Stromal cell of bone marrow (primary cell): ENCODE measurements at regions not wholly inside any gene's neighbourhood (a gene's known extent, or its start where the extent isn't known, plus 50 kb on each side); places are given as distances from the start of the nearest gene placed in this dataset.

Experiments used
- DNase-seq: peaks from one replicate; pipeline ENCODE4 v3.0.0-alpha.2; 2012; ENCODE audit warnings: low read depth

DNA sequence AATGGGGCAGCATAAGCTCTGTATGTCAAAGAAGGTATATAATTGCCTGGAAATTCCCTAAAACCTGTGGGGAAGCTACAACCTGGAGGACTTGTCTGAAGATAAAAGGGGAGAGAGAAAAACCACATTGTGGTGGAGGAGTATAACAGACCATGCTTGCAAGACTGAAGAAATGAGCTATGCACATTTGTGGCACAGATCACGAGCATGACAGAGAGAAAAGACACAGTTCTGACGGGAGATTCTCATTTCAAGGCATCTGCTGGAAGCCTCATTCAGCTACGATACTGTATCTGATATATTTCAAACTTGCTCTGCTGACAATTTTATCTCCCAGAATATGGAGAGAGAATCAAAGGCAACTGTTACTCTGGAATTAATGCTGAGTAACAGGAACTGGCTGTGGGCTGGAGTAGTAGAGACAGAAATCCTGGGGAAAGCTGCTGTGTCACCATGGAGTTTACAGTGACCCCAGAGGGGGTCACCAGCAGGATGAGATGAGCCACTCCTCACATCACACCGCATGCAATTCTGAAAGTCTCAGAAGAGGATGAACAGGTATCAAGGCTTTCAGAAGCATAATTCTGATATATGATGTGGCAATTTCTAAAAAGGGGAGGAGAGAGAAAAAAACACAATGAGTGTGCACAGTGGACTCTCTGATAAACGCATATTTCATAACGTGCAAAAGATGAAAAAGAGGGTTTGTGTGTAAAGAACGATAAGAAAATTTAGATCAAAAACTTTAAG is 528.8 kb downstream of the IRX1 start:
- no peak for DNase-seq

DNA sequence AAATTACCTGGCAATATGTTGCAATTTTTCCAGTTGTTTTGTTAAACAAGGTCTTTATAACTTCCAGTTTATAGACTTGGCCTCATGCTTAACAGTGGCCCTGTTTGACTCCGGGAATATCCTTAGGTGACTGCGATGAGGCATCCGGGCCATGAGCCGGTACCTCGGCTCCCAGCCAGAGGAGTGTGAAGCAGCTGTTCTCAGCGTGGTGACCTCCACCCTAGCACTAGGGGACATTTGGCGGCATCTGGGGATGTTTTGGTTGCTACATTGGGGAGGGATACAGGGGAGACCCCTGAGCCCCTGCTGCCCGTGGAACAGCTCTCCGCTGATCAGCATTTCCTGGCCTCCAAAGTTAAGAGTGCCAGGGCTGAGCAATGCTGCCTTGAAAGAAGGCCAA is 533.4 kb downstream of the IRX1 start:
- no peak for DNase-seq

DNA sequence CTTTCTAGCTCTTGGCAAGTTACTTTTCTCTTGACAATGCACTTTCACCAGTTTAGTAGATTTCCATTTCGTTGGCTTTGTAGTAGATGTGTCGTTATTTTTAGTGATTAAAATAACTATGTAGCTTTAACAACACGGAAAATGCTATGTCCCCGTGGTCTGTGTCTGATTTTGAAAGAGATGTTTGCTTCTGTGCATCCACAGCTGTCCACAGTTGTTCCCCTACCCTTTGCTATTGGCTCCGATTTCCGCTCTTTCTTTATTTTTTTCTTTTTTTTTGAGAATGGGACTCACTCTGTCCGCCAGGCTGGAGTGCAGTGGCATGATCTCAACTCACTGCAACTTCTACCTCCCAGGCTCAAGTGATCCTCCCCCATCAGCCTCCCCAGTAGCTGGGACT is 533.9 kb downstream of the IRX1 start:
- no peak for DNase-seq

DNA sequence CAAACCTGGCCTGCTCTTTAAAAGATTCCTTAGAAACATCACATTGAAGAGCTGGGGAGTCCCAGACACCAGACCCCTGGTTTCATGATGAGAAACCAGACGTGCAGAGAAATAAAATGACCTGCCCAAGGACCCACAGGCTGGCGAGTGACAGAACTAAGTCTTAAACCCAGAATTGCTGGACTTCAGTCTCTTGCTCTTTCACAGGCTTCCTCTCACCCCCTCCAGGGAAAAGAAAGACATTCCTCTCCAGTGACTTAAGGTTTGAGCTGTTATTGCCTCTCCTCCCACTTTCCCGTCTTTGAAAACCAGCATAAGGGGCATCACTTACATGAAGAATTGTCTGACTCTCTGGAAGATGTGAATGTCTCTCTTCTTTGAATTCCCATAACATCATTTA is 535.2 kb downstream of the IRX1 start:
- no peak for DNase-seq

DNA sequence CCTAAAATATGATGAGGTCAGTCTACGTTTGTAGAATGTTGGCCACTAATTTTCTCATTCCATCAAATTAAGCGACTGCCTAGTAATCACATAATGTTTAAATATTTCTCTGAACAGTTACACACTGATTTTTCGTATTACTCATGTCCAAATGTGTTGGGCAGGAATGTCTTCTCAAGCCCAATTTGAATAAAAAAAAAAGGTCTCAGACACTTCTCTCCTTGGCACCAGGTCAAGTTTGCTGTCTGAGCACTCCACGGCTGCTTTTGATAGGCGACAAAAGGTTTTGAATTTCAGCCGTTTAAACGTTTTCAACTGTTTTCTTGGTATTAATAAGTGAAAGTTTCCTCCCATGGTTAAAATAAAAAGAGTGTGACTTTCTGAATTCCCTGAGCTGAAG is 542.1 kb downstream of the IRX1 start:
- no peak for DNase-seq

DNA sequence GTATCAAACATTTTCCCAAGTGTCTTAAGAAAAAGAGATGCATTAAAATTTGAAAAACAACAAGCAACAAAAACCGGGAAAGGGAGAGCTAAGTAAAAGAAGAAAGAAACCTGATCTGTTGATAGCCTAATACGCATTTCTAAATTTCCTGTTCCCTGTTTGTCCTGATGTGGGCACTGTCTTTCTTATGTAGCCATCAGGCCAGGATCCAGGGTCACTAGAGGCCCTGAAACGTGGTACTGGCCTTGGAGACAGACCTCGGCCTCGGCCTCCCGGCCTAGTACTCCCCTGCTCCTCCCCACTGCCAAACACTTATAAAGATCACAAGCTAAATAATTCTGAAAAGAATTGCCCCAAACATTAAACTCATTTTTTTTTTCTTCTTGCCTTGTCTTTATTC is 547.2 kb downstream of the IRX1 start:
- no peak for DNase-seq

DNA sequence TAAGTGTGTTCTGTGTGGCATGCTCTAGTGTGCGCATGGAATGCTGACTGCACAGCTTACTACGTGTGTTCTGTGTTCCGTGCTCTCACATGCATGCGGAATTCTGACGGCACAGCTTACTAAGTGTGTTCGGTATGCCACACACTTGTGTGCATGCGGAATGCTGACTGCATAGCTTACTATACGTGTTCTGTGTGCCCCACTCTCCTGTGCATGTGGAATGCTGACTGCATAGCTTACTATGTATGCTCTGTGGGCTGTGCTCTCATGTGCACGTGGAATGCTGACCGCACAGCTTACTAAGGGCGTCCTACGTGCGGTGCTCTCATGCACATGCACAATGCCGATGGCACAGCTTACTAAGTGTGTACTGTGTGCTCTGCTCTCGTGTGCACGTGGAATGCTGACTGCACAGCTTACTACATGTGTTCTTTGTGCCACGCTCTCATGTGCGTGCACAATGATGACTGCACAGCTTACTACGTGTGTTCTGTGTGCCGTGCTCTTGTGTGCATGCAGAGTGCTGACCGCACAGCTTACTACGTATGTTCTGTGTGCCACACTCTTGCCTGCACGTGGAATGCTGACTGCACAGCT is 548.9 kb downstream of the IRX1 start:
- no peak for DNase-seq

DNA sequence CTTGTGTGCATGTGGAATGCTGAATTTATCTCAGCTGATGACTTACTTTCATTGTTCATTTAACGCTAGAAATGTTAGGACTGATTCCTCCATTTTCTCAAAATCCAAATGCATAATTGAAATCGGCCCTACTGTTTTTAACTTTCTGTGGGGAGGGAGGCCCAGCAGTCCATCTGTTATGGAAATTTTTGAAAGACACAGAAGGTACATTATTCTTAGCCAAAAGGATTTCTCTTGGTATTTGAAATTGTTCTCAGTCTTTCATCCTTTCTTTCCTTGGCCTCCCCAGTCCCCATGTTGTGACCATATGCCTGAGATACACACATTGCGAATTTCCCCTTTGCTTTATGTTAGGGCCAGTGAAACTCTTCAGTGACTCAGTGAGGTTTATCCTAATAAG is 549.9 kb downstream of the IRX1 start:
- no peak for DNase-seq

DNA sequence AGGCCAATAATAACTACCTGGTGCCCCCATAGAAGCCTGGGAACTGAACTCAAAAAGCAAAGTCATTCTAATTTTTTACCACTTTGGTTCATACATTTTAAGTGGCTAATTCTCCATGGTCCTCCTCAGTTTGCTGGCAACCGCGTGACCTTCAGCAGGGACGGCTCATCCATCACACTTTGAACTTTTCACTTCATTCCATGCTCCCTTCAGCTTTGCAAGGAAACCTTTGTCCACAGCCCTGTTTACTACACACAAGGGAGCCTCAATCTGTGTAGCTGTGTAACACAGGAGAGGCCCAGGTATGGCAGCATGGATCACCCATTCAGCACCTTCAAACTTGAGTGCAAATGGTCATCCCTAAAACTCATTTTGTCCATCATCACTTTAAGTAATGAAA is 552.4 kb downstream of the IRX1 start:
- DNase-seq, result no peak

DNA sequence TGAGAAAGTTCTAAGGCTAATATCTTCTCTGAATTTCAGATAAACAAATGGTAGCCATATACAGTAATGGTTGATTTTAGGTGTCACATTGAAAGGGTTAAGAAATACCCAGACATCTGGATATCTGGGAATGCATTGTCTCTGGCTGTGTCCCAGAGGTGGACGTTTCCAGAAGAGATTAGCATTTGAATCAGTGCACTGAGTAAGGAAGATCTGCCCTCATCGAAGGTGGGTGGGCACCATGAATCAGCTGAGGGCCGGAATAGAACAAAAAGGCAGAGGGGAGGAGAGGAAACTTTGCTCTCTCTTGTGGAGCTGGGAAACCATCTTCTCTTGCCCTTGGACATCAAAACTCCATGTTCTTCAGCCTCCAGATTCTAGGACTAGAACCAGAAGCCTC is 554.4 kb downstream of the IRX1 start:
- DNase-seq, result no peak

DNA sequence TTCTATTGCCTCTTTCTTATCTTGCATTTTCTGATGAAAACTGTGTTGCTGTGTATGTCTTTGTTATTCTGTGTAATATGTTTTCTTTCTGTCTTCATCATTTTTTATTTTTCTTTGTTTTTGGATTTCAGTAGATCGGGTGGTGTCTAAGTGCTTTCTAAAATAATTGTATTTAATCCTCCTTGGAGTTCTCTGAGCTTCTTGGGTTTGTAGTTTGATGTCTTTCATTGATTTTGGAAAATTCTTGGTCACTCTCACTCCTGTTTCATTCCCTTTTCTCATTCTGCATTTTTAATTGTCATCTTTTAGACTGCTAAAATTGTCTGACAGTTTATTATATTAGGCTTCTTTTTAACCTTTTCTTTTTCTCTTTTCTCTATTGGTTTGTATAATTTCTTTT is 560.5 kb downstream of the IRX1 start:
- DNase-seq, result no peak

DNA sequence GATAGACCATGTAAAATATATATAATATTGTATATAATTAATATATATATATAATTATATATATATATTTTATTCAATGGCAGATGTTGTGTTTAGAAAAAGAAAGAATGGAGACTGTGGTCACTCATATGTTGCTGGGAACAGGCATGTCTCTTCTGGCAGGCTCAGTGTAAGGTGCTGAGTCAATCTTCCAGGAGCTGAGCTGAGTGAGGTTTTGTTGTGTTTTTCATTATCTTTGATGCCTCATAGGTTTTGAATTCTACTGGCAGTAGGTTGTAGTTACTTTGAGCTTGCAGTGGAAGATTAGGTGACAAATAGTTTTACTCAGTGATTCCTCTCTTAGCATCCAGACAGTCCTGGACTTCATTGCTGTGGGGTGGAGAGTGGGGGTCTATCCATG is 561.3 kb downstream of the IRX1 start:
- no peak for DNase-seq

DNA sequence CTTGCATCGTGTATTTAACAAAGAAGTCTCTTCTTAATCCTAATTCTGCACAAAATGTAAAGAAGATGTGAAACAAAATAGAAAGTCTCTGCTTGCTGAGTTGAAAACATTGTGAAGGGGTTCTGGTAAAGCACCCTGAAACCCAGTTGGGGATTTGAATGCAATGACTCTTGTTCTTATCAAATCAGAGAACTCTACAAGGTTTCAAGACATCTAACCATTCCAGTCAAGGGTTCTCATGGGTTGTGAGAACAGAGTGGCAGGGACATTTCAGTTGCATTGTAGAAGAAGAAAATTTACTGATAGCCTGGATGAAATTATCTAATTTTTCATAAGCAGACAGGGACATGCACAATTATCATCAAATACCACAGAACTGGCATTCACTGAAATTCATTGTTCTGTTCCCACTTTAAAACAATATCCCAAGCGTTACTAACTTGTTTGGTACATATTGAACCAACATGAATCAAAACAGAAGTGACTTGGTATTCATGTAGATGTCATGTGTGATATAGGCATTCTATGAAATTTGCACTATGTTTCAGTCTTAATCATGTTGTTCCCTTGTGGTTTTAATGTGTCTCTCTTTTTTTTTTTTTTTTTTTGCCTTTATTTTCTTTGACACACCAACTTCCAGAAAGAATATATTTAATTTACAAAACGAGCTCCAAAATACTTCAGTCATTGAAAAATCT is 563.3 kb downstream of the IRX1 start:
- no peak for DNase-seq

DNA sequence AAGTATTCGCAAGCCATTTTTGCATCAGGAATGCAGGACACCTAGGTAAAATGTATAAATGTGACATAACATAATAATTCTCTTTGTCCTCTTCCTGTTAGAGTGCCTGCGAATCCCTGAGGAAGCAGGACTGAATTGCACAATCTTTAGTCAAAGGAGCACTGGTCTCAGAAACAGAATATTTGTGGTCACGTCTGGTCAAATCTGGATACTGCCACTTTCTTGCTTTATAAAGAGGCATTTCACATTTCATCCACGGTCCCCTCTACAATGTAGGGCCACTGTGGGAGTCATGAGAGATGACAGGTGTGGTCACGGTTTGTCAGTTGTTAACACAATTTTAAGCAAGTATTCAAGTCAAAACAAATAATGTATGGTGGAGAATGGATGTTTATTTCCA is 564.0 kb downstream of the IRX1 start:
- no peak for DNase-seq

DNA sequence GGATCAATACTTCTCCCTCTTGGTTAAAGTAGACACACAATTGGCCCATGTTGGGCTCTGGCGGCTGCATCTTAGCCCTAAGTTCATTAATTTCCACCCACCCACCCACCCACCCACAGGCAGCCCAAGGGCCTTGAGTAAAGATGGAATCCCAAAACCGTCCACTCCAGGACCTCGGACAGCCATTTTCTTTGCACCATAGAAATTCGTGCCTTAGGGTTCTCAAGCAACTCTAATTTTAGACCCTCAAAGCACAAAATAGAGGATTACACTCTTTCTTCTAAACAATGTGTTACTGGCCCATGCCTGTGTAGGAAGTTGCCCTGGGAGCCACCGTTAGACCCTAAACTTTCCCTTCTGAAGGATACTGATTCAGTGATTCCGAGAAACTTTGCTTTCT is 568.5 kb downstream of the IRX1 start:
- DNase-seq, result no peak

DNA sequence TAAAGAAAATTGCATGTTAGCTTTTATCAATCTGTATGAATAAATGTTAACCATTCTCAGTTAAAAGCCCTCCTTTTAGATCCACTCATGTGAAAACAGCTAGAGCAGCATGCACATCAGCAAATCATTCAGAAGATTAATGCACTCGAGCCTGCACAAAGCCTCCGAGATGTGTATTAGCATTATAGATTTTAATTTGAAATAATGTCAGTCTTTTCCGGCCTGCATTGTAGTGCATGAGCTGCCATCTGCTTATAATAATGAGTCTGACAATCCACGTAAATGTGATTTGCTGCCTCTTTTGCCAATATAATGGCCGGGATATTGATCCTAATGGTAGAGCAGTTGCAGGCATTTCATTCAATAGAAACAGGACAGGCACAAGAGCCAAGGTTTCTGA is 585.1 kb downstream of the IRX1 start:
- no peak for DNase-seq

DNA sequence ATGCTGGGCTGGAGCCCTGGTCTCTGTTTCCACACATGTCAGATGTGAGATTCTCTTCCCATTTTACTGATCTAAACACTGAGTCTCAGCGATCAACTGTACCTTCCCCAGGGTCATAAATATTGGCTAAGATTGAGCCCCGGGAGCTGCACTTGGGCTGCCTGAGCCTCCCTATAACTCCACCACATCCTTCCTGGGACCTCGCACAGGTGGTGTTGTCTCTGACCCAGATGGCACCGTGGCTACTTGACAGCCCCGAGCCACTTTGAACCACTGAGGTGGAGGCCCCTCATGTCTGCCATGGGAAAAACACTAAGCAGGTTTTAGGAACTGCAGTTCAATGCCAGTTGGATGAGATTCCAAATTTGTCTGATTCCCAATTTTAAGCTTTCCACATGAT is 586.5 kb downstream of the IRX1 start:
- DNase-seq, result no peak

DNA sequence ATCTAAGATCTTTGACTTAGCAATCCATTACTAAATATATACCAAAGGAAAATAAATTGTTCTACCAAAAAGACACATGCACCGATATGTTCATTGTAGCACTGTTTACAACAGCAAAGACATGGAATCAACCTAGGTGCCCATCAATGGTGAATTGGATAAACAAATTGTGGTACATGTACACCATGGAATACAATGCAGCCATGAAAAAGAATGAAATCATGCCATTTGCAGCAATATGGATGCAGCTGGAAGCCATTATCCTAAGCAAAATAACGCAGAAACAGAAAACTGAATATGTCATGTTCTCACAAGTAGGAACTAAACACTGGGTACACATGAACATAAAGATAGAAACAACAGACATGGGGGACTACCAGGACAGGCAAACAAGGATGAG is 589.5 kb downstream of the IRX1 start:
- DNase-seq, result no peak

DNA sequence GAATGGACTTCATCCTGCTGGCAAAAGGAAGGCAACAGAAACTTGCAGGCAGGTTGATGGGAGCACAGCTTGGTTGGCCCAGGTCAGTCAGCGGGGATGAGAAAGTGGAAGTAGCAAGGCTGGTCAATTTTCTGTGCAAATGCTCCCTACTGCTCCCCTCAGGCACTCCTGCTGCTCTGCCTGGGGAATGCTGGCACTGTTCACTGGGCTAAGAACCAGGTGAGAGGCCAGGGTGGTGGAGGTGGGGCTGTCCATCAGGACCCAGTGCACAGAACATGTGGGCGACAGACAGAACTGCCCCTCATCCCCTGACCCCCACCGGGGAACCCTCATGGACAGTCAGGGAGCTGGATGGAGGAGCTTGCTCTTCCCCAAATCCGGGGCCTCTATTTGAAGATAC is 593.1 kb downstream of the IRX1 start:
- no peak for DNase-seq

DNA sequence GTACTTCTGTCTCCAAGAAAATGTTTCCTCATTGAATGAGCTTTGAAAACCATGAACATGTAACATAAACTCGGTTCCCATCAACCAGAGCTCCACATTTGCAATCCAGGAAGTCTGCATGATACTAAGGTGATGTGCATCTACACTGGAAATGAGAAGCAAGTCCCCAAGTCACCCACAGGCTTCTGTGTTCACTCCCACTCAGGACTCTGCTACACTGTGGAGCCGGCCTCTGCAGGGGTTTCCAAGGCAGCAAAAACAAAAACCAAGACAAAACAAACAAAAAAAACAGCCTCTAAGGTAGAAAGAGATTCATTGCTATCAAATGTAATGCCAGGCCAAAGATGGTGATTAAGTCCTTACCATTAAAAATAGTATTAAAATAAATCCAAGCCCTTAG is 593.7 kb downstream of the IRX1 start:
- no peak for DNase-seq

DNA sequence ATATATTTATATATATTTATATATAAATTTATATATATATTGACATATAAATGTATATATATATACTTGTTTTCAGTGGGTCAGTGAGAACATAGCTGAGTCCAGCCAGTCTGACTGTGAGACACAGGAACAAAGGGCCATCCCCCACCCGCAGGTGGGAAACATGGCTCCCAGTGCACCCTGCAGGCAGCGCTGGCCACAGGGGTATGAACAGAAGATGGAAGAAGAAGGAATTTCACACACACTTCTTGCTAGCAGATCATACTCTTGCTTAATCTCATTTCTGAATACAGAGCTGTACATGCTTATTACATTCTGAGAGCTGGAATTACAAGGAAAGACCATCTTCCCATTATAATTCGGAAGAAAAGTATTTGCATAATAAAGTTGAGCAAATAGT is 595.4 kb downstream of the IRX1 start:
- no peak for DNase-seq

DNA sequence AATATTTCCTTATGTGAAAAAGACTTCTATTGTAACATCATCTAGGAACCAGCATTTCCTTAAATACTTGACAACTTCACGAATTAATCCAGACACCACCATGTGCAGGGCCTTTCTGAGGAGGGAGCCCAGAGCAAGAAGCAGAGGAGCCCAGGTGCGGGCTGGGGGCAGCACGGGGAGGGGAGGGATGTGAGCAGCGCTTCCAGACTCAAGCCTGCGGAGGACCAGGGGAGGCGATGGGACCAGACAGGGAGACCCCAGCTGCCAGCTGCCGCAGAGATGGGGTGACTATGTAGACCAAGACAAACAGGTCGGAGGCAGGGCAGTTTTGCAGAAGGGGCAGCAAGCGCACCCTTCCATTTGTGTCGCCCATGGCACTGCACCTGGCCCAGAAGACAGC is 596.1 kb downstream of the IRX1 start:
- DNase-seq, result no peak

DNA sequence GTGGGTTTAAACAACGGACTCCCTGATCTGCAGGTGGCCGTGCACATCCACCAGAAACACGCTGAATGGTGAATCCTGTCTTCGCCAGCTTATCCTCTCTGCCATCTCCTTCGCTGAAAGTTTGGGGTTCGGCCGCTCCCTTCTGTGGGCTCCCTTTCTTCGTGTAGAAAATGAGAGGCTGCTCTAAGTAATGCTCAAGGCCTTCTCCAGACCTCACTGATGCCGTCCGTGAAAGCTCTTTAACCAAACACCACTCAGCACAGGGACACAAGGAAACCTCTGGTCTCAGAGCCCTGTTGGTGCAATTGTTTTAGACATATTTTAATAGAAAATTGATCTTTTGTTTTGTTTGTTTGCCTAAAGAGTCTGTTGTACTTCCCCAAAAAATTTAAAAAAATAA is 596.5 kb downstream of the IRX1 start:
- no peak for DNase-seq

DNA sequence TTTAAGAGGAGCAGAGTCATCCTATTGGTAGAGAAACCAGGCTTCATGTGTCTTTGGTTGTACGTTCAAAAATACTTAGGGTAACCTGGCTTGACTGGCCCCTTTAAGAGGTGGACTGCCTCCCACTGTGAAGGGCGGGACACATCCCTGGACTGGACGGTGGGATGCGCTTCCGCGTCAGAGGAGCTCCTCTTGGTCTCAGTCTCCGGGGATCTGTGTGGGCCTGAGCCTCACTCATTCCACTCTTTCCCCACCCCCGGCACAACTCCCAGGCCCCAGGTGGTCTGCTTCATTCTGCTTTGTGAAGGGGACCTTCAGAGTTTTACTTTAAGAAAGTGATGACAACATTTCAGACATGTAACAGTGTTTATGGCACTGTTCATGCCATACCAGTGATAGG is 601.1 kb downstream of the IRX1 start:
- DNase-seq, result no peak
